CD4-positive, alpha-beta T cell (primary cell): ENCODE measurements at regions not wholly inside any gene's neighbourhood (a gene's known extent, or its start where the extent isn't known, plus 50 kb on each side); places are given as distances from the start of the nearest gene placed in this dataset.

Experiments used
- ATAC-seq: fragments of 200-7000 bp; cut with Tn5 transposase; one replicate; pipeline ENCODE4 v1.10.0; 2022; ENCODE audit warnings: mild to moderate bottlenecking; ENCODE audit not compliant: poor library complexity
- CTCF ChIA-PET: fragments of 350-600 bp; sonication (Branson Sonifier 250); formaldehyde crosslinking; loops from one replicate; lab custom pipeline; 2021; ENCODE audit warnings: antibody characterized with exemption, inconsistent platforms; lab: Charles Lee
- POLR2A ChIA-PET: fragments of 350-600 bp; sonication (Branson Sonifier 250); formaldehyde crosslinking; loops from one replicate; lab custom pipeline; 2021; ENCODE audit warnings: antibody characterized with exemption, inconsistent platforms; lab: Charles Lee
- DNase-seq, 14 experiments: peaks; one replicate each; pipeline ENCODE4 v3.0.0-alpha.2; 2013 to 2020; ENCODE audit warnings: mixed read lengths in 2 of 14
- H3K27ac ChIP-seq, 2 donors: one replicate each; pipeline versions ENCODE4 v1.5.1 to v1.7.0; 2013; ENCODE audit warnings: low read length in 2 of 2, low read depth in 1 of 2, mild to moderate bottlenecking in 1 of 2
- H3K27me3 ChIP-seq, 2 experiments: 1 replicate in 1 of 2; 2 replicates in 1 of 2; pipeline versions ENCODE4 v1.6.1 to v1.7.0; 2013; ENCODE audit warnings: low read length in 2 of 2, control low read depth in 1 of 2, mild to moderate bottlenecking in 1 of 2, moderate library complexity in 1 of 2; ENCODE audit not compliant: insufficient read depth in 2 of 2, control insufficient read depth in 1 of 2
- H3K36me3 ChIP-seq: one replicate; pipeline ENCODE4 v1.6.1; 2013; ENCODE audit warnings: low read length, control low read depth; ENCODE audit not compliant: insufficient read depth
- H3K4me1 ChIP-seq: one replicate; pipeline ENCODE4 v1.6.1; 2013; ENCODE audit warnings: low read length, control low read depth; ENCODE audit not compliant: insufficient read depth
- H3K4me3 ChIP-seq: one replicate; pipeline ENCODE4 v1.5.1; 2013; ENCODE audit warnings: mild to moderate bottlenecking, low read length, moderate library complexity
- H3K9me3 ChIP-seq, 2 experiments: 1 replicate in 1 of 2; 2 replicates in 1 of 2; pipeline versions ENCODE4 v1.6.1 to v1.7.0; 2013; ENCODE audit warnings: low read length in 2 of 2, mild to moderate bottlenecking in 2 of 2, control low read depth in 1 of 2, moderate library complexity in 1 of 2; ENCODE audit not compliant: control insufficient read depth in 1 of 2, insufficient read depth in 1 of 2
- H3K27ac Mint-ChIP-seq: one replicate; pipeline ENCODE4 v1.8.0; 2020; ENCODE audit warnings: mixed read lengths
- H3K27me3 Mint-ChIP-seq: one replicate; pipeline ENCODE4 v1.8.0; 2021; ENCODE audit warnings: mixed read lengths
- H3K36me3 Mint-ChIP-seq: one replicate; pipeline ENCODE4 v1.8.0; 2021; ENCODE audit warnings: low read depth, mixed read lengths
- H3K4me1 Mint-ChIP-seq: one replicate; pipeline ENCODE4 v1.8.0; 2021; ENCODE audit warnings: low read depth, mixed read lengths
- H3K4me3 Mint-ChIP-seq: one replicate; pipeline ENCODE4 v1.8.0; 2020; ENCODE audit warnings: mild to moderate bottlenecking, mixed read lengths
- H3K9me3 Mint-ChIP-seq: one replicate; pipeline ENCODE4 v1.8.0; 2020; ENCODE audit warnings: mixed read lengths
- CTCF ChIP-seq: fragments of 200-600 bp; IDR thresholded peaks from one replicate; pipeline ENCODE4 v1.8.0; 2022; ENCODE audit warnings: antibody characterized with exemption, mild to moderate bottlenecking
- intact Hi-C, 2 experiments: fragments of 100-400 bp; cut with DNase I in 1 of 2; cut with micrococcal nuclease in 1 of 2; formaldehyde crosslinking; loops; one replicate each; pipeline versions ENCODE4 v1.15.1 to v1.9.0; 2023 to 2025; cut with DNase I, micrococcal nuclease

- H3K27me3 Mint-ChIP-seq = no peaks in the 10 kb centered on the region
- ATAC-seq = no peak
- intact Hi-C loops = no loop called here
Measured at GRCh38 chr7:113633073-113633472, 285.7 kb downstream of the PPP1R3A start.

GRCh38 chr7:113628948-113629847, 289.6 kb downstream of the PPP1R3A start:
- H3K9me3 ChIP-seq = no peaks in the 10 kb centered on the region
- no peaks in the 10 kb centered on the region for H3K36me3 ChIP-seq
- DNase-seq (no peak), ATAC-seq (no peak)
- ChIA-PET CTCF (no interaction called here), POLR2A (no interaction called here)
- no peaks in the 10 kb centered on the region for H3K9me3 Mint-ChIP-seq
- no peaks in the 10 kb centered on the region for H3K4me1 ChIP-seq
- intact Hi-C loops = no loop called here
- no peaks in the 10 kb centered on the region for H3K36me3 Mint-ChIP-seq
- no peak for TF ChIP-seq CTCF
- no peak overlapping the region for H3K4me3 Mint-ChIP-seq
- H3K27ac ChIP-seq = no peak overlapping the region
- H3K4me1 Mint-ChIP-seq = no peaks in the 10 kb centered on the region
- no peaks in the 10 kb centered on the region for H3K27me3 Mint-ChIP-seq
- no peaks in the 10 kb centered on the region for H3K27me3 ChIP-seq
- no peak overlapping the region for H3K27ac Mint-ChIP-seq
- no peak overlapping the region for H3K4me3 ChIP-seq

More at GRCh38 chr7:113633073-113633472, 285.7 kb downstream of the PPP1R3A start:
- Mint-ChIP-seq H3K36me3 (no peaks in the 10 kb centered on the region), H3K4me1 (no peaks in the 10 kb centered on the region), H3K9me3 (no peaks in the 10 kb centered on the region), H3K27ac (no peak overlapping the region), H3K4me3 (no peak overlapping the region)
- no peaks in the 10 kb centered on the region for H3K36me3 ChIP-seq
- ChIA-PET CTCF (no interaction called here), POLR2A (no interaction called here)
- no peak for TF ChIP-seq CTCF
- no peaks in the 10 kb centered on the region for H3K9me3 ChIP-seq
- no peaks in the 10 kb centered on the region for H3K4me1 ChIP-seq
- H3K27me3 ChIP-seq = no peaks in the 10 kb centered on the region
- no peak for DNase-seq
- H3K27ac ChIP-seq = no peak overlapping the region
- H3K4me3 ChIP-seq = no peak overlapping the region

GRCh38 chr7:113625494-113626102, 293.2 kb downstream of the PPP1R3A start:
- Histone ChIP-seq H3K27me3 (no peaks in the 10 kb centered on the region), H3K27ac (no peak overlapping the region), H3K36me3 (no peaks in the 10 kb centered on the region), H3K9me3 (no peaks in the 10 kb centered on the region), H3K4me1 (no peaks in the 10 kb centered on the region), H3K4me3 (no peak overlapping the region)
- CTCF ChIA-PET = no interaction called here
- POLR2A ChIA-PET = no interaction called here
- intact Hi-C loops = no loop called here
- TF ChIP-seq CTCF = no peak
- H3K27me3 Mint-ChIP-seq = no peaks in the 10 kb centered on the region
- H3K27ac Mint-ChIP-seq = no peak overlapping the region
- no peaks in the 10 kb centered on the region for H3K36me3 Mint-ChIP-seq
- no peak overlapping the region for H3K4me3 Mint-ChIP-seq
- no peaks in the 10 kb centered on the region for H3K9me3 Mint-ChIP-seq
- H3K4me1 Mint-ChIP-seq = no peaks in the 10 kb centered on the region
- ATAC-seq (no peak), DNase-seq (no peak)
